Keratinocyte (primary cell): ENCODE measurements at regions not wholly inside any gene's neighbourhood (a gene's known extent, or its start where the extent isn't known, plus 50 kb on each side); places are given as distances from the start of the nearest gene placed in this dataset.
"Not testable (repeated sequence)": the region's sequence is repeated elsewhere in the genome, so short reads cannot be mapped to it uniquely, and the experiment has no call there.

Source experiments
- DNase-seq: peaks from one replicate; pipeline ENCODE4 v3.0.0-alpha.2; 2011; ENCODE audit warnings: low read depth, missing footprints, low spot score
- FAIRE-seq: peaks from 2 replicates; lab custom pipeline; 2011; peaks lifted over from hg19 to GRCh38; lab: Jason Lieb, UNC
- H2AFZ ChIP-seq: 2 replicates; pipeline ENCODE4 v1.6.0; 2012; ENCODE audit warnings: low read length, control low read depth, inconsistent platforms; ENCODE audit not compliant: control insufficient read depth
- H3K27ac ChIP-seq: 2 replicates; pipeline ENCODE4 v1.5.1; 2011; ENCODE audit warnings: low read length; ENCODE audit not compliant: control insufficient read depth, insufficient read depth
- H3K27me3 ChIP-seq: 3 replicates; pipeline ENCODE4 v1.6.0; 2011; ENCODE audit warnings: low read length; ENCODE audit not compliant: control insufficient read depth, insufficient read depth; ENCODE audit errors: extremely low read depth
- H3K36me3 ChIP-seq, 2 experiments: 2 replicates in 1 of 2; 3 replicates in 1 of 2; pipeline ENCODE4 v1.5.1; 2011; ENCODE audit warnings: low read length in 2 of 2, mild to moderate bottlenecking in 1 of 2; ENCODE audit not compliant: control insufficient read depth in 2 of 2, insufficient read depth in 2 of 2; ENCODE audit errors: extremely low read depth in 1 of 2
- H3K4me1 ChIP-seq: 3 replicates; pipeline ENCODE4 v1.5.1; 2011; ENCODE audit warnings: low read length; ENCODE audit not compliant: control insufficient read depth, insufficient read depth; ENCODE audit errors: extremely low read depth
- H3K4me2 ChIP-seq: 3 replicates; pipeline ENCODE4 v1.6.0; 2011; ENCODE audit warnings: low read depth, low read length; ENCODE audit not compliant: control insufficient read depth, insufficient read depth; ENCODE audit errors: extremely low read depth
- H3K4me3 ChIP-seq, 3 experiments: fragments of 200-600 bp in 1 of 3; sonication (generic) in 1 of 3; 2 replicates in 2 of 3; 3 replicates in 1 of 3; pipeline ENCODE4 v1.5.1; 2011 to 2016; ENCODE audit warnings: low read length in 3 of 3, mild to moderate bottlenecking in 3 of 3, control low read depth in 2 of 3, inconsistent platforms in 1 of 3, low read depth in 1 of 3, mixed read lengths in 1 of 3, mixed run types in 1 of 3, moderate library complexity in 1 of 3; ENCODE audit not compliant: control insufficient read depth in 2 of 3, insufficient read depth in 2 of 3; ENCODE audit errors: extremely low read depth in 1 of 3
- H3K79me2 ChIP-seq: 2 replicates; pipeline ENCODE4 v1.6.0; 2012; ENCODE audit warnings: low read length; ENCODE audit not compliant: control insufficient read depth, insufficient read depth
- H3K9ac ChIP-seq: 3 replicates; pipeline ENCODE4 v1.6.0; 2011; ENCODE audit warnings: low read length; ENCODE audit not compliant: control insufficient read depth, insufficient read depth; ENCODE audit errors: extremely low read depth
- H3K9me1 ChIP-seq: 3 replicates; pipeline ENCODE4 v1.6.0; 2011; ENCODE audit warnings: low read length; ENCODE audit not compliant: control insufficient read depth, insufficient read depth; ENCODE audit errors: extremely low read depth
- H3K9me3 ChIP-seq: 2 replicates; pipeline ENCODE4 v1.5.1; 2012; ENCODE audit warnings: low read depth, low read length; ENCODE audit not compliant: control insufficient read depth
- H4K20me1 ChIP-seq: 3 replicates; pipeline ENCODE4 v1.6.0; 2011; ENCODE audit warnings: low read length; ENCODE audit not compliant: control insufficient read depth, insufficient read depth; ENCODE audit errors: extremely low read depth
- CTCF ChIP-seq, 3 experiments: IDR thresholded peaks in 1 of 3; conservative IDR thresholded peaks in 1 of 3; optimal IDR thresholded peaks in 1 of 3; 2 replicates in 2 of 3; 3 replicates in 1 of 3; pipeline versions ENCODE3 to v1.5.1; 2011; ENCODE audit warnings: low read length in 3 of 3, mild to moderate bottlenecking in 3 of 3, moderate library complexity in 2 of 3, control low read depth in 1 of 3, inconsistent platforms in 1 of 3; ENCODE audit not compliant: insufficient read depth in 2 of 3; ENCODE audit errors: extremely low read depth in 1 of 3
- EZH2 ChIP-seq: IDR thresholded peaks from one replicate; pipeline ENCODE4 v1.6.1; 2012; ENCODE audit warnings: inconsistent platforms, mild to moderate bottlenecking, low read length, moderate library complexity
- dilution Hi-C: fragments of 300-500 bp; cut with MboI; formaldehyde crosslinking; loops from one replicate; pipeline ENCODE4 v1.7.0; 2020; ENCODE audit warnings: low sequenced_read_pairs; ENCODE audit not compliant: extremely low pct_ligation_motif_present

DNA sequence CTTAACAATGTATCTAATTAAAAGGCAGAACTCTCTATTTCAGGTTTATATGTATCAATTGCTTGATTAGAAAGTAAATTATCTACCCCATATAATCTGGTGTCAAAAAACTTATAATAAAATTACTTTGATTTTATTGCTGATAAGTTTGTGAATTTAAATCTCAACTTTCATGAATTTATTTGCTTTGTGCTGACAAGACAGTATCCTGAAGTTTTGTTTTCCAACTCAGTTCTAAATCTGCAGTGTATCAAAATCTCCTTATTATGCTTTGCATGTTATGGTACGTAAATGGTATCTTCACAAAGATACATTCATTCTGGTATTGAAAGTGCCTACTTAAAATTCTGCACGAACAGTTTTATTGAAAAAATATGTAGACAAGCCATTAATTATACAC, 78.5 kb upstream of the ZNF717 start:
- H3K4me1 ChIP-seq: no peaks in the 10 kb centered on the region
- no peaks in the 10 kb centered on the region for H3K9me3 ChIP-seq
- no peak overlapping the region for H3K4me2 ChIP-seq
- H2AFZ ChIP-seq: no peak overlapping the region
- H4K20me1 ChIP-seq: no peaks in the 10 kb centered on the region
- FAIRE-seq (no peak), DNase-seq (no peak)
- H3K27ac ChIP-seq: no peak overlapping the region
- H3K4me3 ChIP-seq: no peak overlapping the region
- no peaks in the 10 kb centered on the region for H3K36me3 ChIP-seq
- TF ChIP-seq CTCF (optimal IDR thresholded peaks at IDR 0.05 in 1 of 3, IDR thresholded peaks at IDR 0.05 in 1 of 3, conservative IDR thresholded peaks at IDR 0.05 in 1 of 3; ENCODE audit: extremely low read depth in 1 of 3, insufficient read depth in 2 of 3, low read length in 3 of 3) (no peak), EZH2 (no peak)
- H3K27me3 ChIP-seq: no peaks in the 10 kb centered on the region
- H3K9me1 ChIP-seq: no peaks in the 10 kb centered on the region
- no peak overlapping the region for H3K9ac ChIP-seq
- dilution Hi-C loops: no loop called here
- no peaks in the 10 kb centered on the region for H3K79me2 ChIP-seq

- H3K4me2 ChIP-seq, dilution Hi-C loops, H3K9me3 ChIP-seq, H3K9ac ChIP-seq, H4K20me1 ChIP-seq, H3K4me1 ChIP-seq, H2AFZ ChIP-seq, H3K79me2 ChIP-seq, H3K27me3 ChIP-seq, H3K4me3 ChIP-seq, DNase-seq, FAIRE-seq, H3K27ac ChIP-seq, H3K9me1 ChIP-seq, H3K36me3 ChIP-seq: not testable (repeated sequence)
These were observed 98.4 kb upstream of the ZNF717 start for GRCh38 chr3:75883719-75884118.

DNA sequence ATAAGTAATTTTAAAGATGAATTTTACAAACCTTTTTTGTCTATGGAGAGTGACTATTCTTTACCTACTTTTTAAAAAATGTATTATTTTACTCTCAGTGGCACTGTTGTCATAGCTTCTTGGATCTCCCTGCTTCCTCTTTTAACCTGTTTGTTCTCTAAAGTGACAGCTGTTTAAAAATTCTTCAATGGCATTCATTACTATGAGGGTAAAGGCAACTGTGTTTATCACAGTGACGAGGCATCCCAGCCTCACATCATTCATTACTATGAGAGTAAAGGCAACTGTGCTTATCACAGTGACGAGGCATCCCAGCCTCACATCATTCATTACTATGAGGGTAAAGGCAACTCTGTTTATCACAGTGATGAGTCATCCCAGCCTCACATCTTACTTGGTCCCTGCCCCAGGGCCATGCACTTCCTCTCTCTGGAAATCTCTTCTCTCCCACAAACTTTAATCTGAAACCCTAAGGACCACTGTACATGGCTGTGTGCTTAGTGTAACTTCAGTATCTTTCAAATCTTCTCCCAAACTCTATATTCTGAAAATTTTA, 101.7 kb upstream of the ZNF717 start:
- no peaks in the 10 kb centered on the region for H3K4me1 ChIP-seq
- no peaks in the 10 kb centered on the region for H3K36me3 ChIP-seq
- H3K9ac ChIP-seq: no peak overlapping the region
- H3K9me3 ChIP-seq: no peaks in the 10 kb centered on the region
- H3K27me3 ChIP-seq: no peaks in the 10 kb centered on the region
- FAIRE-seq (no peak), DNase-seq (no peak)
- H3K4me2 ChIP-seq: no peak overlapping the region
- H3K27ac ChIP-seq: no peak overlapping the region
- no peaks in the 10 kb centered on the region for H3K79me2 ChIP-seq
- H3K9me1 ChIP-seq: no peaks in the 10 kb centered on the region
- no peak overlapping the region for H2AFZ ChIP-seq
- dilution Hi-C loops: no loop called here
- TF ChIP-seq CTCF (optimal IDR thresholded peaks at IDR 0.05 in 1 of 3, IDR thresholded peaks at IDR 0.05 in 1 of 3, conservative IDR thresholded peaks at IDR 0.05 in 1 of 3; ENCODE audit: extremely low read depth in 1 of 3, insufficient read depth in 2 of 3, low read length in 3 of 3) (no peak), EZH2 (no peak)
- no peaks in the 10 kb centered on the region for H4K20me1 ChIP-seq
- no peak overlapping the region for H3K4me3 ChIP-seq
